Chondrocyte (in vitro differentiated cells): ENCODE measurements at regions not wholly inside any gene's neighbourhood (a gene's known extent, or its start where the extent isn't known, plus 50 kb on each side); places are given as distances from the start of the nearest gene placed in this dataset.

Experiments
- DNase-seq: peaks from one replicate; pipeline ENCODE4 v3.0.0; 2021; ENCODE audit warnings: mixed read lengths, low spot score
- H3K27ac Mint-ChIP-seq: one replicate; pipeline ENCODE4 v1.8.0; 2021; ENCODE audit warnings: mild to moderate bottlenecking, moderate library complexity, mixed read lengths; ENCODE audit not compliant: unreplicated experiment
- H3K27me3 Mint-ChIP-seq: 2 replicates; pipeline ENCODE4 v1.8.0; 2021; ENCODE audit warnings: low read depth, mixed read lengths
- H3K36me3 Mint-ChIP-seq: 2 replicates; pipeline ENCODE4 v1.8.0; 2021; ENCODE audit warnings: low read depth, mixed read lengths
- H3K4me1 Mint-ChIP-seq: 2 replicates; pipeline ENCODE4 v1.8.0; 2021; ENCODE audit warnings: low read depth, mild to moderate bottlenecking, mixed read lengths
- H3K4me3 Mint-ChIP-seq: one replicate; pipeline ENCODE4 v1.8.0; 2021; ENCODE audit warnings: mild to moderate bottlenecking, moderate library complexity, mixed read lengths; ENCODE audit not compliant: unreplicated experiment
- H3K9me3 Mint-ChIP-seq: 2 replicates; pipeline ENCODE4 v1.8.0; 2021; ENCODE audit warnings: low read depth, mixed read lengths
- CTCF ChIP-seq: fragments of 200-600 bp; sonication (generic); IDR thresholded peaks from 2 replicates; pipeline ENCODE4 v1.5.0; 2021; ENCODE audit warnings: antibody characterized with exemption, mild to moderate bottlenecking, moderate library complexity

- H3K4me1 Mint-ChIP-seq: peaks cover 8% of the 10 kb centered on the region
- no peak for TF ChIP-seq CTCF
- no peak overlapping the region for H3K4me3 Mint-ChIP-seq
- H3K9me3 Mint-ChIP-seq: peaks cover 3% of the 10 kb centered on the region
- H3K27ac Mint-ChIP-seq: no peak overlapping the region
- no peak for DNase-seq
- H3K36me3 Mint-ChIP-seq: no peaks in the 10 kb centered on the region
- no peaks in the 10 kb centered on the region for H3K27me3 Mint-ChIP-seq
Observed at GRCh38 chr15:93706495-93707292, 524.7 kb upstream of the MCTP2 start.

- Mint-ChIP-seq H3K4me1 (peaks cover 8% of the 10 kb centered on the region), H3K9me3 (peaks cover 3% of the 10 kb centered on the region), H3K36me3 (no peaks in the 10 kb centered on the region), H3K27ac (no peak overlapping the region), H3K4me3 (no peak overlapping the region), H3K27me3 (no peaks in the 10 kb centered on the region)
- no peak for DNase-seq
- no peak for TF ChIP-seq CTCF
Observed at GRCh38 chr15:93705753-93706455, 525.5 kb upstream of the MCTP2 start.

GRCh38 chr15:93703092-93703739 is 528.1 kb upstream of the MCTP2 start:
- no peak for DNase-seq
- no peak overlapping the region for H3K27ac Mint-ChIP-seq
- no peaks in the 10 kb centered on the region for H3K27me3 Mint-ChIP-seq

GRCh38 chr15:93700051-93700450 is 531.3 kb upstream of the MCTP2 start:
- peaks cover 27% of the 10 kb centered on the region for H3K9me3 Mint-ChIP-seq
- no peak for DNase-seq
- no peak for TF ChIP-seq CTCF
- no peaks in the 10 kb centered on the region for H3K27me3 Mint-ChIP-seq
- H3K27ac Mint-ChIP-seq: no peak overlapping the region
- H3K4me1 Mint-ChIP-seq: no peaks in the 10 kb centered on the region
- H3K4me3 Mint-ChIP-seq: no peak overlapping the region
- H3K36me3 Mint-ChIP-seq: peaks cover 2% of the 10 kb centered on the region

More at GRCh38 chr15:93703092-93703739, 528.1 kb upstream of the MCTP2 start:
- TF ChIP-seq CTCF: no peak
- Mint-ChIP-seq H3K36me3 (no peaks in the 10 kb centered on the region), H3K4me1 (peaks cover 8% of the 10 kb centered on the region), H3K9me3 (peaks cover 10% of the 10 kb centered on the region), H3K4me3 (no peak overlapping the region)

- no peak for DNase-seq
- H3K36me3 Mint-ChIP-seq: peaks cover 2% of the 10 kb centered on the region
- no peaks in the 10 kb centered on the region for H3K4me1 Mint-ChIP-seq
- no peak overlapping the region for H3K27ac Mint-ChIP-seq
- H3K27me3 Mint-ChIP-seq: no peaks in the 10 kb centered on the region
- peaks cover 23% of the 10 kb centered on the region for H3K9me3 Mint-ChIP-seq
- H3K4me3 Mint-ChIP-seq: no peak overlapping the region
- TF ChIP-seq CTCF: no peak
Observed at GRCh38 chr15:93694033-93694432, 537.3 kb upstream of the MCTP2 start.
